22Rv1 (cell line): ENCODE measurements at regions not wholly inside any gene's neighbourhood (a gene's known extent, or its start where the extent isn't known, plus 50 kb on each side); places are given as distances from the start of the nearest gene placed in this dataset.

Experiments used
- H3K27ac ChIP-seq: fragments of 450-650 bp; 2 replicates; pipeline ENCODE4 v1.5.1; 2017
- ZFX ChIP-seq: fragments of 450-650 bp; IDR thresholded peaks from 2 replicates; pipeline ENCODE4 v1.6.1; 2017; ENCODE audit warnings: antibody characterized with exemption, borderline replicate concordance
- TF ChIP-seq, protein P1 (sequence below): fragments of 450-650 bp; IDR thresholded peaks from 2 replicates; pipeline ENCODE4 v1.5.1; 2017; ENCODE audit warnings: mild to moderate bottlenecking

DNA sequence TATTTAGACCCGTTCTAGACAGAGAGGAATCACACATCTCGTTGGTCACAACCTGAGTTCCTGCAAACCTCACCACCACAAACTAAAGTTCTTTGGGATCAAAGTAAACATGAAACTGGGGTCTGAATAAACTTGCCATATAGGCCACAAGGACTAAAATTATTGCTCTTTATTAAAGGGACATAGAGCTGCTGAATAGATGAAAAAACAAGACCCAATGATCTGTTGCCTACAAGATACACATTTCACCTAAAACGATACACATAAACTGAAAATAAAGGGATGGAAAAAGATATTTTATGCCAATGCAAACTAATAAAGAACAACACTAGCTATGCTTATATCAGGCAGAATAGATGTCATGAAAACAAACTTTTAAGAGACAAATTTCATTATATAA lies 623.0 kb downstream of the TBC1D32 start:
- H3K27ac ChIP-seq: no peak overlapping the region
- no peak for TF ChIP-seq ZFX
- TF ChIP-seq, protein P1, sequence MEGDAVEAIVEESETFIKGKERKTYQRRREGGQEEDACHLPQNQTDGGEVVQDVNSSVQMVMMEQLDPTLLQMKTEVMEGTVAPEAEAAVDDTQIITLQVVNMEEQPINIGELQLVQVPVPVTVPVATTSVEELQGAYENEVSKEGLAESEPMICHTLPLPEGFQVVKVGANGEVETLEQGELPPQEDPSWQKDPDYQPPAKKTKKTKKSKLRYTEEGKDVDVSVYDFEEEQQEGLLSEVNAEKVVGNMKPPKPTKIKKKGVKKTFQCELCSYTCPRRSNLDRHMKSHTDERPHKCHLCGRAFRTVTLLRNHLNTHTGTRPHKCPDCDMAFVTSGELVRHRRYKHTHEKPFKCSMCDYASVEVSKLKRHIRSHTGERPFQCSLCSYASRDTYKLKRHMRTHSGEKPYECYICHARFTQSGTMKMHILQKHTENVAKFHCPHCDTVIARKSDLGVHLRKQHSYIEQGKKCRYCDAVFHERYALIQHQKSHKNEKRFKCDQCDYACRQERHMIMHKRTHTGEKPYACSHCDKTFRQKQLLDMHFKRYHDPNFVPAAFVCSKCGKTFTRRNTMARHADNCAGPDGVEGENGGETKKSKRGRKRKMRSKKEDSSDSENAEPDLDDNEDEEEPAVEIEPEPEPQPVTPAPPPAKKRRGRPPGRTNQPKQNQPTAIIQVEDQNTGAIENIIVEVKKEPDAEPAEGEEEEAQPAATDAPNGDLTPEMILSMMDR: no peak

DNA sequence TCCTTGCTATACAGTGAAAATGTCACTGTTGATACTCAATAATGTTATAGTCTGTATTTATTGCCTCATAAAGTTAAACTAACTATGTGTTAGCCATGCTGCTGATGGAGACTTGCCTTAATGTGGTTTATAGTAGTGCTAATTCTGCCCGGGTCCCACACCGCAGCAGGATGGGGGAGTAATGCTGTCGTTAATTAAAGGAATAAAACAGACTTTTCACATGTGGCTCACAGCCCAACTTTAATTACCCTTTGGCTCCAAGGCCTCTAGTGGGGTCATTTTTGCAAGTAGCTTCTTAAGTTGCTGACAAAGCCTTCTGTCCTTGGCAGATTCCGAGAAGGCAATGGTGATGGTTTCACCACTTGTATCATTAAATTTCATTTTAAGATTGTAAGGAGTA lies 634.3 kb downstream of the TBC1D32 start:
- H3K27ac ChIP-seq: no peak overlapping the region
- TF ChIP-seq, protein P1: no peak
- no peak for TF ChIP-seq ZFX

DNA sequence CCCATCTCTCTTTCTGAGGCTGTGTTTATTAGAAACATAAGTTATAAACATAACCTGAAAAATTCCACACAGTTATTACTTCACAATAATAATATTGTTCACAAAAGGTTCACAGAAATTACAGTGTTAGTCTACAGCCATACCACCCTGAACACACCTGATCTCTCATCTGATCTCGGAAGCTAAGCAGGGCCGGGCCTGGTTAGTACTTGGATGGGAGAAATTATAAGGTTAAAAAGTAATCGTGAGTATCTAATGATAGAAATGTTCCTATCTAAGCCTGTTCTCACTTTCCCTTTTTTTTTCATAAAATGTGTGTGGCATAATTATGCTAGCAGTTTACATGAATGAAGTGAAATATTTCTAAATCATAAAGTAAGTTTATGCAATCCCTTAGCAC lies 647.8 kb downstream of the TBC1D32 start:
- TF ChIP-seq ZFX: no peak
- TF ChIP-seq, protein P1: no peak
- H3K27ac ChIP-seq: no peak overlapping the region

DNA sequence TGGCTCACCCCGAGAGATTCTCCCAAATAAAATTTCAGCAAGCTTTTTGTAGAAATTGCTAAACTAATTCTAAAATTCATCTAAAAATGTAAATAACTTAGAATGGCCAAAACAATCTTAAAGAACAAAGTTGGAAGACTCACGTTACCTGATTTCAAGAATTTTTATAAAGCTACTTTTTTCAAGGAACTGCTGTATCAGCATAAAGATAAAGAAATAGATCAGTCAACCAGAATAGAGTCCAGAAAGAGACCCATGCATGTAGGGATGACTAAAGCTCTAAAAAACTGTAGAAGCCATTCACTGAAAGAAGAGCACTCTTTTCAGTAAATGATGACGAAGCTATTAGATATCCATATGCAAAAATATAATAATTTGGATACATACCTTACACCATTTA lies 652.1 kb downstream of the TBC1D32 start:
- no peak overlapping the region for H3K27ac ChIP-seq
- TF ChIP-seq, protein P1: no peak
- TF ChIP-seq ZFX: no peak

DNA sequence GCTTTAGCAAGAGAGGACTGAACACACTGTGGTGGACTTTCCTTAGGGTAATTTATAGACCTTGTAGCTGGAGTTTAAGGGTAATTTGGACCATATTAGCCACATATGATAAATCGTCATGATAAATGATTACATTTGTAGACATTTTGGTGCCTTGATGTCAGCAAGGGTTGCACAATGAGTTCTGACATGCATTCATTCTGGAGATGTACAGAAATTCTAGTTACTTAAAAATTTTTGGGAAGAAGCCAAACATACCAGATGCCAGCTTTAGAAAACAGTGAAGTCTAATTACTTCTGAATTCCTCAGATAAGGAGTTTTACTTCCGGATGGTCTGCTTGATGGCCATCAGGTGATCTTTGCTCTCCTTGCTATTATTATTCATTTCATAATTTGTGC lies 653.1 kb downstream of the TBC1D32 start:
- TF ChIP-seq ZFX: no peak
- TF ChIP-seq, protein P1: no peak
- no peak overlapping the region for H3K27ac ChIP-seq

DNA sequence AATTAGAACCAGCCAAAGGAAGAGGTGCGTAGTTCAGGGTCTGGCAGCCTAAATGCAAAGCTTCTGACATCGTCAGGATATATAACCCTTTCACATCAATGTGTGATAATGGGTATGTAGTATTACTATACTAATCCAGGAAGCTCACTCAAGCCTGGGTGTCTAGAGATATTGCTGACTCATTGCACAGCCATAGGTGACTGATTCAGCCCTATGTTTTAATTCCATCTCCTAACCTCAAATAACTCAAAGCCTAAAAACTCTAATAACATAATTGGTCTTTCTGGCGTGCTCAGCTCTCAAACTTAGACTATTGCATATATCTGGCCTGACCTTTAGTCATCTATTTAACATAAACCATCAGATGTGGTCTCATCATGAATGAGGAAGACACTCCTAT lies 658.4 kb downstream of the TBC1D32 start:
- TF ChIP-seq, protein P1: no peak
- TF ChIP-seq ZFX: no peak
- H3K27ac ChIP-seq: no peak overlapping the region

DNA sequence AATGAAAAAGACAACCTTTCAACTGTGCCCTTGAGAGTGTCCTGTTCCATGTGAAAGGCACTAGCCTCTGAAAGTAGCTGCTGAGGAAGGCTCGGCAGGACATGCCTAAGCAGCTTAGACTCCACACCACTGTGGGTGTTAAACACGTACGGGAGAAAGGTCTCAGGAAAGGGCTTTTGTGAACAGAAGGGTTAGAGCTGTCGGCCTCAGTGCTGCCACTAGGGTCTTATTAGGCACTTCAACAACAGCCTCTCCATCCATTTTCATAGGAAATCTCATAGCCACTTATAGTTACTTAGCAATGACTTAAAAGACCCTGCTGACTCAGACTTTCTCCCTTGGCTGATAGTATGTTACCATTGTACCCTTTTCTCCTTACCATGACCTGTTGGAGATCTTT lies 662.8 kb downstream of the TBC1D32 start:
- TF ChIP-seq, protein P1: no peak
- no peak for TF ChIP-seq ZFX
- H3K27ac ChIP-seq: no peak overlapping the region
